ENCODE measurements at regions not wholly inside any gene's neighbourhood (a gene's known extent, or its start where the extent isn't known, plus 50 kb on each side); places are given as distances from the start of the nearest gene placed in this dataset.

DNA sequence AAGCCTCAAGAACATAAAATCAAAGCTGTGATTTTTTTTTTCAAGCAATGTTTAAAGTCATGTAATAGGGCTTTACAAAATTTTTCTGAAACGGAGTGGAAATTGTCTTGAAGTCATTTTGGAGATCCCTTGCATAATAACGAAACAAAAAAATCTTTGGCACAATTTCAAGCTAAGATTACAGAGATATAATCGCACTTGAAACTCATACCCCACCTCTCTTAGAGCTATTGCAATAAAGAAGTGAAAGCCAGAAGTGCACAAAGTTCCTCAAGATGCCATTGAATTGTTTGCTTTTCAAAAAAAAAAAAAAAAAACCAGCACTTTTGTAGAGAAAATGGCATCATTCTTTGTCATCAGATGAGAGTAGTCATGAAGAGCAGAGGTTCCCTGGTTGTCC lies 152.3 kb downstream of the PAX3 start:
- no peak for DNase-seq

DNA sequence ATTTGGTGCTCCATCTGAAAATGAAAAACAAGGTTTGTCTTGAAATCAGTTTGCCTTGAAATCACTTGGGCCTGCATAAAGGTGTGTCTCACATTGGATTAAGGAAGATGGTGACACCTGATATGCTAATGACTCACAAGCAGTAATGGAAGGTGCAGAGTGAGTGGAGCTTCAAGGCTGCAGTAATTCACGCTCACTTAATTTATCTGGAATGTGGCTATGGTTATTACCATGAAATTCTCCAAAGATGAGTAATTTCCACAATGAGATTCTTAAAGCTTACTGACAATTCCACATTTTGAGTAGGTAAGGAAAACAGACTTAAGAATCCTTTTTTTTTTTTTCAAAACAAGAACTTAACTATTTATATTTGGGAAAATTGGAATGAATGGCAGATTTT lies 156.8 kb downstream of the PAX3 start:
- DNase-seq, result no peak

DNA sequence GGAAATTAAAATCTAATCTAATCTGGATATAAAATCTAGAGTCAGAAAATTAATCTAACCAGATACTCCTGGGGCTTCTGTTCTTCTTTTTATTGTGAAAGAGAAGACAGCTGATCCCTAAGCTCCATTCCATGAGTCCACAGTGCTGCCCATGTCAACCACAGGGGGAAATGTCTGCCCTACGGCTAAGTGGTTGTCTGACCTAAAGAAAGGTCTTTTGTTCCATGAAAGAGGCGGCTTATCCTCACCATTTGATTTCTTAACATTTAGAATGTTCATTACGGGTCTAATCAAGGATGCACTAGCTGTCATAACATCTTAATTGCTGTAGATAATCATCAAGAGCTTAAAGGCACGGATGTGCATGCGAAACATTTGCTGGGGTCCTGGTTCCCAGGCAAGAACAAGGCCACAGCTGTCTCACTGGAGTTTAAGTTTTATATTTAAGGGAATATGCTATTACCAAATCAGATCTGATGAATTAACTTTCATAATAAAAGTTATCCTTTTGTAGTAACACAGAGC lies 162.6 kb downstream of the PAX3 start:
- DNase-seq, result no peak

DNA sequence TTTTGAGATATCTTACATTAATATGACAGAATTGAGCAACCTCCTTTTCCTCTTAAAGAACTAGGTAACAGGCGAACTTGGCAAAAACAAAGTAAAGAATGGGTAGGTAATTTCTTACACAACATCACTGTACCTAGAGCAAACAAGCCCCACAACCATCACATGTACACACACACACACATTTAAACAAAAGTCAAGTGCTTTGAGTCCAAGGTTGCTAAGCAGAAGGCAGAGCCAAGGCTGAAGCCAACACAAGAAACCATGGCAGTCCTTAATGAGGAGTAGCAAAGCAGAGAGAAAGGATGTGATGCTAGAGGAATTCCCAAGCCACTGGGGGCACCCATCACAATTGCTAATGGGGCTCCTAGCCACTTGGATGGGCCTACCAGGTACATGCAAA lies 164.1 kb downstream of the PAX3 start:
- no peak for DNase-seq

DNA sequence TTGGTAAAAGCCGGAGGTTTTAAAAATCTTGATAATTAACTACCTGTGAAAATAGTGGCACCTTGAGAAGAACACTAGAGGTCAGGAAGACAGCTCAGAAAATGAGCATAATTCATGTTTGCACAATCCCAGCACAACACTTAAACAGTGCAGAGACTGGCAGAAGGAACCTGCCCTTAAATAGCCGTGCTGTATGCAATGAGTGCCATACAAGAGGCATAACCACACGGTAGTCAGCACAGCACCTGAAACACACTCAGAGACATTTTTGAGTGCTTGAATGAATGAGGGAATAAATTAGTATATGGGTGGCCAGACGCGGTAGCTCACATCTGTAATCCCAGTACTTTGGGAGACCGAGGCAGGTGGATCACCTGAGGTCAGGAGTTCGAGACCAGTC lies 164.9 kb downstream of the PAX3 start:
- DNase-seq, result no peak

DNA sequence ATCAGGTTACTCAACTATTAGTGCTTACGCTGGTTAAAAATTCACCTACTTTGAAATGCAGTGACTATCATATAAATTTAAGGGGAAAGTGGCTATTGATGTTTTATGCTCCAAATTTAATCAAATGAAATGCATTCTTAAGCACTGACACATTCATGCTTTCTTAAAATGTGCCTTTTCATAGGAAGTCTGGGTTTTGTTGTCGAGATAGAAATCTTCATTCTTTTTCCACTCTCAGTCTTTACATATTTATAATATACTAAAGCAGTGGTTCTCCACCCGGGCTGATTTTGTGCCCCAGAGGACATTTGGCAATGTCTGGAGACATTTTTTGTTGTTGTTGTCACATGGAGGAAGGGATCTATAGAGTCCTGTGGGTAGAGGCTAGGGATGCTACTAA lies 167.9 kb downstream of the PAX3 start:
- no peak for DNase-seq

DNA sequence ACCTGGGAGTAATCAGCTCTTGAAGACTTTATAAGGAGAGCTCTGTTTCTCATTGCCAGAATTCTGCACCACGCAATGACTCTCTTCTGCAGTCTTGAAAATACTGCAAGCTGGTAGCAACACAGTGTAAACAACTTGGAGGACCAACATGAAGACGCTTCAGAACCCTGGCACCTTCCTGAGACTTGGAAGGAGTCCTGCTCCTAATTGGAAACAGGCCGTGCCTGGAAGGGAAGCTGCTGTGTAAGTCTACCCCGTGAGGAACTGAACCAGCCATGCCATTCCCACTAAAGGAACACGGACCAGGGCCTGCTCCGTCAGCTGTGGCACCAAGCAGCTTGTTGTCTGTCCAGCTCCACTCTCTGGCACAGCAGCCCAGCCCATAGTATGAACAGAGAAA lies 171.1 kb downstream of the PAX3 start:
- no peak for DNase-seq

DNA sequence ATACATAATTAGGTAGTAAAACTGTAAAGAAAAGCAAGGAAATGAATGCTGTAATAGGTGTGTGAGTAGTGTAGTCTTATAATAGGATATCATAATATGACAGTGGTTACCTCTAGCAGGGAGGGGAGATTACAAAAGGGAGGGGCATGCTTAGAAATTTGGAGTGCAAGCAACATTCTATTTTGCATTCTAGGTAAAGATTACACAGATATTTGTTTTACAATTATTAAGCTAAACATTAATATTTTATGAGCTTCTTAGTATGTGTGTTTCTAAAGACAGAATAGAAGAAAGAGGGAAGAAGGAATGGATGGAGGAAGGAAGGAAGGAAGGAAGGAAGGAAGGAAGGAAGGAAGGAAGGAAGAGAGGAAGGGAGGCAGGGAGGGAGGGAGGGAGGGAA lies 177.9 kb downstream of the PAX3 start:
- DNase-seq, result no peak

DNA sequence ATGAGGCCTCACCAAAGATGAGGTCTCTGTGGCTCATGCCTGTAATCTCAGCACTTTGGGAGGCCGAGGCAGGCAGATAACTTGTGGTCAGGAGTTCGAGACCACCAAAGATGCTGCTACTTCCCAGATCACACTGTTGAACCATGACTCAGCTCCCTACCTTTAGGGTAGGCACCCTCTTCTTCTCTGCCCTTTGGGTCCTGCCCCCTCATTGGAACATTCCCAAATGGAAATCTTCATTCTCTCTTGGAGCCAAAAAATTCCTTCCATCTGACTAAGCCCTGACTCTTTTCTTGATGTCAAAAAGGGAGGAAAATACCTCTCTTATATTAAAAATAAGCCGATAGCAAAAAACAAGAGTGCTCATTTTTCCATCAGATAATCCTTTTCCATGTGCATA lies 183.5 kb downstream of the PAX3 start:
- DNase-seq, result no peak

DNA sequence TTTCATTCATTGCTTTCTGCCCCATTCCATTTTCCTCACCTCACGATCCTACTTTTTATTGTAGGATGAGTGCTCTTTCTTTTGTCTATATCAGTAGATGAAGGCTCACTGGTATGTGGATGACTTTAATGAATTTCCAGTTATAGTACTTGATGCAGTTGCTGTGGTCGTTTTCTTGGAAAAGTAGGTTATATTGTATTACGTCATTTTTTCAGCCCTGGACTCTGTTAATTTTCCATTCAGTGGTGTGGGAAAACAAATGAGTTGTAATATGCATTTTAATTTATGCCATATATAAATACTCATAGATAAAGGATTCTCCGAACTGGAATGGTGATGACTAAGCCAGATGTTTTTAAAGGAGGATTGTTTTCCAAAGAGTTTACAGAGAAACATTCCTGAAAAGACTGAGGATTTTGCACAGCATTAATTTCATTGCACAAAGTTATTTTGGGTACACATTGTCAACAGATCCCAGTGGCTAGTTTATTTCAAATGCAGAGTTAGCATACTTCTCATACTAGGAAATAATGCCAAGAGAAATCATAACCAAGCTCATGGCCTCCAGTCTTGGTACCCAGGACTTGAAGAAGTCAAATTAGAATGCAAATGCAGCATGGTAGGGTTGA lies 189.7 kb downstream of the PAX3 start:
- DNase-seq, result no peak

DNA sequence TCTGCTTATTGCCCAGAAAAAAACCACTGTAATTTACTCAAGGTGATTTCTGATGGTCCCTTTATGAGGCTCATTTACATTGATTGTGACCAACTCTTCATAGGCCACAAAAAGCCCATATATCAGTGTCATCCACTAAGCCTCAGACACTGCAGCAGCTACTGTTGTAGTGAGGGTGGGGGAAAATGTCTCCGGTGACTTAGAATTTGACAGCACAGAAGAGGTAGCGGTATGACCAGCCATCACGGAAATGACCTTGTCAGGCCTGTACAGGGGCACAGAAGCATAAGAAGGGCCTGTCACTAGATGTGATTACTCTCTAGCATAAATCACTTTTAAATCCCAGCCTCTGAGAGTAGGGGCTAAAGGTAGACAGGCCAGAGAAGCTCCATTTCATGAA lies 190.3 kb downstream of the PAX3 start:
- no peak for DNase-seq

DNA sequence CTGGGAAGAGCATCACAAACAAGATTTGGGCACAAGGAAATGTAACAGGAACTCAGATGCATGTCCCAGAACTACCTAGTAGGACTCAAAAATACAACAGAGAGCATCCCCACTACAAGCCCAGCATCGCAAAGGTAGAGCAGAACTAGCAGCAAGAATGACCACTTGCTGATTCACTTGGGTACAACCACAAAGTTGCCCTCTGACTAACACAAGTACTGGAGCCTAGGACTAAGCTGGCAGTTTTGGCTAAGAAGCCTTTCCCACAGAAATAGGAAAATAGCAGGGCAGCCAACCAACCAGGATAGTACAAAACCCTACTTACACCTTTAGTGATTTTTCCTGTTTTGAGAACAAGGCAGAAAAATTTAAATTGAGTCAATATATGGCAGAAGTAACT lies 193.8 kb downstream of the PAX3 start:
- DNase-seq, result no peak

DNA sequence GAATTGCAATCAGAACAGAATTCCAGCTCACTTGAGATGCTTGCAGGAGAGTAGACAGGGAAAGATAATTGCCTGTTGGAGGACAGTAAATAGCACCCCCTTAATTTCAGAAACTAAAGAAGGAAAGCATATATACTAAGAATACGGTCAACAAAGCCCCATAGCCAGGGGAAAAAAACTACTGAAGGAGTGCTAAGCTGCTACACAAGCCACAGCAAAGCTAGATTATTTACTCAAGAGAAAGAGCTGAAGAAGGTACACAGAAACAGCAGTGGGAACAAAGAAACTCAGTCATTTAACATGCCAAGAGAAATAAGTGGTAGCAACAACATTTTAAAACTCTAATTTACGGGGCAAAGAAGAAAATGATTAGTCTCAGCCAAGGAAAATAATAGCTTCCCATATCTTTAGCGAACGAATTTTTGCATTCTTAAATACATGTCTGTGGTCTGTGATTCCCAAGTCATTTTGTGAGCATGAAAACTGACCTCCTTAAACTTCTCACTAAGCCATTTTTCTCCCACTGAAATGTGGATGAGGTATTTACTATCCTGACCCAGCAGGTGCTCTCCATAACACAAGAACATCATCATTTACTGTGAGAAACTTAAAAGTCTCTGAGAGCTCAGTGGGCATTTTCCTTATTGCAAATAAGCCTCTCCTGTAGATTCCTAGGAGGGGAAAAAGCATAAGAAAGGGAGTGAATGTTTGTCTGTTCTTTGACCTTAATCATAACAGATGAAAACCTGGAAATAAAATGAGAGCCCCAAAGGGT lies 196.0 kb downstream of the PAX3 start:
- no peak for DNase-seq

DNA sequence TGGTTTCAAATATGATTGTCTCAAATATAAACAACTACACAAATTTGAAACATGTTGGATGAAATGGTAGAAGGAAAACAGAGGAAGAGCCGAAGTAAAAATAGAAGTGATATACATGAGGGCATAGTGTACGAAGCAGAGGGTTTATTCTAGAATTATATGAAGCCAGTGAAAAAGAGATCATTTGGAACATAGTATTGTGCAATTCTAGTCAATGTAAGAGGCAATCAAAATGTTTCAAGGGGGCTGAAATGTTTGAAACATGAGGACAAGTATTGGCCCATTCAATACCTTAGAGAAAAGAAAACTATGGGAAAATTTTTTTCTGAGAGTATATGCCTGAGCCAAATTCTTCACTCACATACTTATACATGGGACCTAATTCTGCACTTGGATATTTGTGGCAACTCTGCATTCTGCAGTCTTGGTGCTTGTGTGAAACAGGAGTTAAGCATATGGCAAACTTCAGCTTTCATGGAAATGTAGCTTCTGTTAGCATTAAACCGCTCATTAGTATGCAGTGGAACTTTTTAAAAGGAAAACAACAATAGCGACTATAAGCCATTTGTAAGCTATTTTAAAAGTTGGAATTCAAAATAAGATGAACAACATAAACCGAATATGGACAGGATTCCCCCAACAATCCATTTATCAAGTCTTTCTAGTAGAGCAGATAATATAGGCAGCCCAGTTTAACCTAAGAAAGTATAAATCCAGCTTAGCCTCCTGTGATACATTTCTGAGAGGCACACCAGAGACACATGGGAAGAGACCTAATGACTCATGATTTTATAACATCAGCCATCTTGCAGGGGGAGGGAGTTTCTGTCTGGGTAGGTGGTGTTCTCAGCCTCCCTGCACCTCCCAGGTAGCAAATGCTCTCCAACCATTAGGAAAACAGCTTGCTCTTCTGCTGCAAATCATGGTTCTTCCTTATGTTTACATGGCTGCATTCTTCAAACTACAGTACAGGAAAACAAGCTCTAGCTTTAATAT lies 197.8 kb downstream of the PAX3 start:
- DNase-seq, result no peak

DNA sequence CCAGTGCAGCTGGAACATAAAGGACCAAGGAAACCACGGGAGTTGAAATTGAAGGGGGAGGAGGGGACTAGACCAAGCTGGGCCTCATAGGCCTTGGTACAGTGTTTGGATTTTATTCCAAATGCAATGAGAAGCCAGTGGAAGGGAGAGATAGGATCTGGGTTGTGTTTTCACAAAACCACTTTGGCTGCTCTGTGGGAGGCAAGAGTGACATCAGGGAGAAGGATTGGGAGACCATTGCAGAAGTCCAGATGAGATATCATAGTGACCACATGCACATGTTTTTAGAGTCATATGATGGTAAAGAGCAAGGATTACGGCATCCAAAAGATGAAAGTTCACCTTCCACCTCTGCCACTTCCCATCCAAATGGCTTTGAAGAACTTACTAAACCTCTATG lies 210.2 kb downstream of the PAX3 start:
- no peak for DNase-seq

DNA sequence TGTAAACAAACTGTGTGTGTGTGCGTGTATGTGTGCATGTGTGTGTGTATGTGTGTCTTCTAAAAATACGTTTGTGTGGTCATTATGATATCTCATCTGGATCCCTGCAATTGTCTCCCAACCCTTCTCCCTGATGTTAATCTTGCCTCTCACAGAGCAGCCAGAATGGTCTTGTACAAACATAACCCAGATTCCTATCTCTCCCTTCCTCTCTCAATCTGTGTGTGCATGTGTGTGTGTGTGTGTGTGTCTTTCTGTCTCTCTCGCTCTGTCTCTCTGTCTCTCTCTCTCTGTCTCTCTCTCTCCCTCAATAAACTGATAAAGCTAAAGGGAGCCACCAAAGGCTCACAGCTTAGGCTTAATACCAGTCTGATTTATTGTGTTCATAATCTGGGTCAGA lies 210.8 kb downstream of the PAX3 start:
- no peak for DNase-seq

DNA sequence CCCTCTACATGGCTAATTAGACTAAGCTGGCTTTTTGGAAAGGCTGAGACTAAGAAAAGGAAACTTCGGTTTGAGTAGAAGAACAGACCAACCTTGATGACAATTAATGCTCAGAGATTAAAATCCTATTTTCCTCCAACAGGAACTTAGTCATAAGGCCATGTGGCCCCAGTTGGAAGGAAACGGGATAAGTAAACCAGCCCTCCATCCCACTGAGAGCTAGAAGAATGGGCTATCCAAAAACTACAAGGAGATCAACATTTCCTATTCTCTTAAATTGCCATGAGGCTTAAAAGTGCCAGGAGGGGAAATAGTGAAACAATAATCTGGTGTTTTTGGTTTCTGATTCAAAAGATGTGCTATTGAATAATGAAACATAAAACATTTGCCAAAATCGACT lies 216.6 kb downstream of the PAX3 start:
- no peak for DNase-seq

DNA sequence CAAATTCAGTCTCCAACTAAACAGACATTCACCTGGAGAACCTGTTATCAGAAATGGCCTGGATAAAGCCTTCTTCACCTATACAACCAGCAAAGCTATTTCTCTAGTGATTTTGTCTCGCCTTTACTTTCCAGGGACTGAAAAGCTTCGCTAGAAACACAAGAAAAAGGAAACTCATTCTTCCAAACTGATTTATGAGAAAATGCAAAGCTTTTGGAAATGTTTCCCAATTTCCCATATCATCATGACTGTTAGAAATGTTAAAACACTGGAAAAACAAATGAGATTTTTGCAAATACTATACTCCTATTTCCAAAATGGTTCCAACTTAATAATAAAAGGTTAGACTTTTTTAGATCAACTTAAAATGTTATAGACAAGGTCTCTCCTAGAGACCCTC lies 218.7 kb downstream of the PAX3 start:
- DNase-seq, result no peak

DNA sequence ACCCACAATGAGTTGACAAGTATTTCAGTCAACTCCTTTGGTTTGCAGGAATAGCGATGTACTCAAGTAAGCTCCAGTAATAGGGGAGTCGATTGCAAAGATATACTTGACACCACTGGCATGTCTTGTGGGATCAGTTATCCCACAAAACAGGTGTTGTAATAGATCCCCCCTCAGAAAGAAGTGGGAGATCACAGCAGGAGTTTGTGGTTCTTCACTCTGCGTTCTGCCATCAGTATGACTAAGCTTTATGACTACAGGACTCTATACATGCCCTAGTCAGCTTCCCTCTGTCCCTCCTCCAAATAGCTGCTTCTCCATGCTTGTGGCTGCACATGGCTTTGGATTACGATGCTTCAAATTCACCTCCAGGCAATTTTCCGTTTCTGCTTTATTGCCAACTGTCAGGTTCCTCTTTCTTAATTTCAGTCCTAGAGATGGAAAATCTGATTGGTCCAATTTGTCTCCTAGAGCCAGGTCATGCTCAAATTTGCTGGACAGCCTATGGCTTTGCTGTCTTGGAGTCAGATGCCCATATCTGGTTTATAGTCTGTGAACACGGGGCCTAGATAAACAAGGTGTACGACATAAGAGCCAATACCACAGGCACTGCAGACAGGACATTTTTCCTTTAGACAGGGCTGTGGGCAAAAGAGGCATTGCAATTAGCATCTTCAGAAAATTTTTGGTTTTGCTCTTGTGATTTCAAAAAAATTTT lies 221.7 kb downstream of the PAX3 start:
- DNase-seq, result no peak

DNA sequence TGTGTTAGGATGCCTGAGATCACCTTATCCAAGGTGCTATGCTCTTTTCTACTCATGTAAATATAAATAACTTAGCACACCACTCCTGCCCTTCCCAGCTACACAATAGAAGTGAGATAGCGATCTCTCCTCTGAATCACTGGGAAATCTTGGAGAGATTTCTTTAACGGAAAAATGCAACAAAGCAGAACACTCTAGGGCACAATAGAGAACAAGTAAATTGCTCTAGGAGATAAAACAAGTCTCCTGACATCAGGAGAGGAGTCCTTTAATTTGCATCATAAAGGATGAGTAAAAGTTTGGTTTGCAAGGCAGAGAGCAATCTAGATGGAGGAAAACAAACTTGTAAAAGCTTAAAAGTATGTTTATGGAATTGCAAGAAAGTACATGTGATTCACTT lies 224.1 kb downstream of the PAX3 start:
- no peak for DNase-seq

DNA sequence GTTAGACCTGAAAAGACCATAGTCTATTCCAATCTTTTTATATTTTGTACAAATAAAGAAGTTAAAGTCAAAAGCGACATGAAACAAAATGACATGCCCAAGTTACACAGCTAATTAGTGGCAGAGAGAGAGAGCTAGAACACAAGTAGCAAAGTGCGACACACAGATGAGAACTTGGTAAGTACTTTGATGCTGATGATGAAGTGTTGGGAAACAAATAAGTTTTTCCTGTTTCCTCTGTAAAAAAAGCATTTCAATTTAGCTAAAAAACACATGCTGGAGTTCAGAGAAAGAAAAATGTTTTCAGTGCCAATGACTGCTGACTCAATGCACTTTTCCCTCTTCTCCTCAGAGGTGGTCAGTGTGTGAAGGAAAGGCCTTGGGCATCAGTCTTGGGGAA lies 226.9 kb downstream of the PAX3 start:
- no peak for DNase-seq

DNA sequence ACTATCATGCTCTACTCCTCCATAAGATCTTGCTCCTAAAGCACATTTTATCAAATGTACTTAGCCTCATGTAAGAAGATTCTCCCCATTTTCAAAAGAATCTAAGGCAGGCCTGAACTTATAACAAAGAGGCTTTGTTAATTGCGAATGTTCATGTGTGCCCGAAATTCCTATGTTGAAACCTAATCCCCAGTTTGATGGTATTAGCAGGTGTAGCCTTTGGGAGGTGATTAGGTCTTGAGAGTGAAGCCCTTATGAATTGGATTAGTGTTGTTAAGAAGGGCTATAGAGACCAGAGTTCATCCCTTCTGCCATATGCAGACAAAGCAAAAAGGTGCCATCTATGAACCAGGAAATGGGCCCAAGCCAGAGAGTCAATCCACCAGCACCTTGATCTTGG lies 234.5 kb downstream of the PAX3 start:
- DNase-seq, result no peak

All from bone marrow (tissue), 2 donors.